Stimulated activated CD4-positive, alpha-beta T cell treated with anti-CD3 and anti-CD28 coated beads, Interleukin-1b, Interleukin-23, amount 100 ng/mL, for 4 hours (primary cell): ENCODE measurements at regions not wholly inside any gene's neighbourhood (a gene's known extent, or its start where the extent isn't known, plus 50 kb on each side); places are given as distances from the start of the nearest gene placed in this dataset.

Source experiments
- DNase-seq, 2 donors: peaks; one replicate each; pipeline ENCODE4 v3.0.0-alpha.2; 2020; ENCODE audit warnings: low read depth in 2 of 2

- no peak for DNase-seq
These were observed 121.7 kb upstream of the COL1A2 start for GRCh38 chr7:94272821-94273583.

GRCh38 chr7:94274828-94275227 is 119.9 kb upstream of the COL1A2 start:
- no peak for DNase-seq

- no peak for DNase-seq
These were observed 118.7 kb upstream of the COL1A2 start for GRCh38 chr7:94276027-94276426.

GRCh38 chr7:94276795-94277194 is 117.9 kb upstream of the COL1A2 start:
- DNase-seq = no peak

- DNase-seq = no peak
These were observed 117.5 kb upstream of the COL1A2 start for GRCh38 chr7:94277236-94277635.

- DNase-seq = no peak
These were observed 113.8 kb upstream of the COL1A2 start for GRCh38 chr7:94280851-94281250.

GRCh38 chr7:94284104-94284503 is 110.6 kb upstream of the COL1A2 start:
- no peak for DNase-seq

GRCh38 chr7:94286111-94286510 is 108.6 kb upstream of the COL1A2 start:
- no peak for DNase-seq

GRCh38 chr7:94288096-94288495 is 106.6 kb upstream of the COL1A2 start:
- DNase-seq = no peak

GRCh38 chr7:94289071-94289470 is 105.6 kb upstream of the COL1A2 start:
- no peak for DNase-seq

- DNase-seq = no peak
These were observed 100.1 kb upstream of the COL1A2 start for GRCh38 chr7:94294471-94295131.

- no peak for DNase-seq
These were observed 98.8 kb upstream of the COL1A2 start for GRCh38 chr7:94295850-94296249.

- DNase-seq = no peak
These were observed 97.8 kb upstream of the COL1A2 start for GRCh38 chr7:94296881-94297280.

- no peak for DNase-seq
These were observed 97.3 kb upstream of the COL1A2 start for GRCh38 chr7:94297397-94297838.

GRCh38 chr7:94298943-94299342 is 95.8 kb upstream of the COL1A2 start:
- no peak for DNase-seq

- no peak for DNase-seq
These were observed 94.4 kb upstream of the COL1A2 start for GRCh38 chr7:94300176-94300835.

GRCh38 chr7:94301024-94301586 is 93.6 kb upstream of the COL1A2 start:
- DNase-seq = no peak

- no peak for DNase-seq
These were observed 91.6 kb upstream of the COL1A2 start for GRCh38 chr7:94303118-94303517.

- no peak for DNase-seq
These were observed 91.0 kb upstream of the COL1A2 start for GRCh38 chr7:94303695-94304094.

GRCh38 chr7:94304878-94305277 is 89.8 kb upstream of the COL1A2 start:
- no peak for DNase-seq

- DNase-seq = no peak
These were observed 88.9 kb upstream of the COL1A2 start for GRCh38 chr7:94305836-94306235.

GRCh38 chr7:94307399-94308048 is 87.2 kb upstream of the COL1A2 start:
- DNase-seq = no peak
